ENCODE measurements at regions not wholly inside any gene's neighbourhood (a gene's known extent, or its start where the extent isn't known, plus 50 kb on each side); places are given as distances from the start of the nearest gene placed in this dataset.

- Histone ChIP-seq H4K91ac (ENCODE audit: insufficient read length, low read depth, low read length) (no peak overlapping the region), H2BK20ac (ENCODE audit: low read depth, low read length, poor library complexity, severe bottlenecking) (no peak overlapping the region), H2BK15ac (ENCODE audit: low read depth, low read length) (no peak overlapping the region), H3K9me3 (ENCODE audit: control insufficient read depth, low read depth, low read length) (no peaks in the 10 kb centered on the region), H3K56ac (ENCODE audit: insufficient read length, low read depth, low read length) (no peak overlapping the region), H2BK12ac (ENCODE audit: insufficient read length, low read depth, low read length) (no peak overlapping the region), H3K79me1 (ENCODE audit: insufficient read depth, low read depth, low read length, poor library complexity, severe bottlenecking) (no peaks in the 10 kb centered on the region), H3K23ac (ENCODE audit: insufficient read length, low read depth, low read length) (no peak overlapping the region), H4K20me1 (ENCODE audit: control insufficient read depth, insufficient read depth, insufficient read length) (no peaks in the 10 kb centered on the region), H2AFZ (ENCODE audit: low read length) (no peak overlapping the region), H4K5ac (ENCODE audit: insufficient read length, low read depth, low read length) (no peak overlapping the region), H3K27ac (ENCODE audit: insufficient read length, low read depth, low read length) (no peak overlapping the region), H3K4me1 (ENCODE audit: insufficient read depth, low read length) (no peaks in the 10 kb centered on the region), H3K79me2 (ENCODE audit: insufficient read depth, low read length) (no peaks in the 10 kb centered on the region), H4K8ac (replicated peaks; ENCODE audit: insufficient read length, low read depth, low read length) (no peak overlapping the region), H2BK5ac (ENCODE audit: insufficient read length, low read length) (no peak overlapping the region), H3K4me2 (ENCODE audit: insufficient read depth, insufficient read length, low read length) (no peak overlapping the region), H3K4ac (ENCODE audit: low read depth, low read length) (no peak overlapping the region), H3K27me3 (ENCODE audit: insufficient read depth, low read length) (no peaks in the 10 kb centered on the region), H3K18ac (ENCODE audit: insufficient read length, low read depth, low read length) (no peak overlapping the region), H2BK120ac (ENCODE audit: low read depth, low read length, poor library complexity, severe bottlenecking) (no peak overlapping the region), H3T11ph (ENCODE audit: low read length) (no peak overlapping the region), H3K14ac (ENCODE audit: insufficient read depth, low read length) (no peak overlapping the region), H3K9ac (ENCODE audit: extremely low read depth, insufficient read length, low read length) (no peak overlapping the region), H2AK5ac (ENCODE audit: insufficient read length, low read length) (no peak overlapping the region), H3K23me2 (ENCODE audit: insufficient read length, low read depth, low read length, poor library complexity, severe bottlenecking) (no peaks in the 10 kb centered on the region)
- no peaks in the 10 kb centered on the region for H3K27me3 Mint-ChIP-seq (ENCODE audit: low read depth)
- no peak for DNase-seq
- TF ChIP-seq CTCF (conservative IDR thresholded peaks at IDR 0.05): no peak
- H3K4me1 Mint-ChIP-seq: peaks cover 0 to 3% of the 10 kb centered on the region in 2 experiments; a peak in 1 of 4 replicates
- no CpG with 5 or more reads among the region's 50 CpGs for WGBS (ENCODE audit: extremely low coverage, insufficient read length, low lambda C conversion rate)
- peaks cover 5 to 17% (median 16%) of the 10 kb centered on the region in 3 experiments for H3K36me3 Mint-ChIP-seq (ENCODE audit: insufficient read depth in 1 of 3, low read depth in 3 of 3)
- no peak overlapping the region for H3K4me3 Mint-ChIP-seq
- H3K27ac Mint-ChIP-seq: peak overlapping the region in 1 of 3 experiments; percentile 80; a peak in 1 of 7 replicates
- H3K9me3 Mint-ChIP-seq: peaks cover 10 to 15% of the 10 kb centered on the region in 2 experiments
These were observed 922.8 kb downstream of the QKI start for GRCh38 chr6:164337024-164337924.

Measured in H9 (cell line).